ENCODE measurements at regions not wholly inside any gene's neighbourhood (a gene's known extent, or its start where the extent isn't known, plus 50 kb on each side); places are given as distances from the start of the nearest gene placed in this dataset.
"Not testable (repeated sequence)": the region's sequence is repeated elsewhere in the genome, so short reads cannot be mapped to it uniquely, and the experiment has no call there.

- not testable (repeated sequence) for TF ChIP-seq BCL11A (tag by site-specific recombination; IDR thresholded peaks at IDR 0.05; ENCODE audit: low read depth); ZNF621 (tag by site-specific recombination; IDR thresholded peaks at IDR 0.05); ZNF670 (tag by site-specific recombination; IDR thresholded peaks at IDR 0.05; ENCODE audit: low read depth); ZNF645 (tag by site-specific recombination; IDR thresholded peaks at IDR 0.05); ZNF366 (tag by site-specific recombination; conservative IDR thresholded peaks at IDR 0.05); CTCF (tag by site-specific recombination; IDR thresholded peaks at IDR 0.05); ZNF292 (tag by site-specific recombination; IDR thresholded peaks at IDR 0.05; ENCODE audit: borderline replicate concordance, low read depth); ZNF362 (tag by site-specific recombination; IDR thresholded peaks at IDR 0.05); SALL2 (tag by site-specific recombination; IDR thresholded peaks at IDR 0.05; ENCODE audit: borderline replicate concordance); ZSCAN30 (tag by site-specific recombination; IDR thresholded peaks at IDR 0.05); ATF2 (tag by site-specific recombination; IDR thresholded peaks at IDR 0.05; ENCODE audit: low read depth); ZNF530 (tag by site-specific recombination; IDR thresholded peaks at IDR 0.05; ENCODE audit: low read depth); ZNF138 (tag by site-specific recombination; IDR thresholded peaks at IDR 0.05; ENCODE audit: borderline replicate concordance); ZNF677 (tag by site-specific recombination; IDR thresholded peaks at IDR 0.05)
These were observed 65.8 kb downstream of the FEZF1 start for GRCh38 chr7:122238729-122239128.
